NB4 (cell line): ENCODE measurements at regions not wholly inside any gene's neighbourhood (a gene's known extent, or its start where the extent isn't known, plus 50 kb on each side); places are given as distances from the start of the nearest gene placed in this dataset.

ENCODE experiments used
- CTCF ChIP-seq: IDR thresholded peaks from one replicate; pipeline ENCODE4 v1.5.1; 2012; ENCODE audit warnings: low read depth, low read length
- MYC ChIP-seq: IDR thresholded peaks from 2 replicates; pipeline ENCODE4 v1.6.1; 2011; ENCODE audit warnings: low read depth, low read length
- POLR2A ChIP-seq: IDR thresholded peaks from 2 replicates; pipeline ENCODE4 v1.6.1; 2011; ENCODE audit warnings: mild to moderate bottlenecking; ENCODE audit not compliant: insufficient read length; ENCODE audit errors: extremely low read depth
- TF ChIP-seq, protein P1 (sequence below): IDR thresholded peaks from 2 replicates; pipeline ENCODE4 v1.6.1; 2011; ENCODE audit warnings: low read depth, low read length

- TF ChIP-seq POLR2A (no peak), CTCF (no peak), MYC (no peak)
- TF ChIP-seq, protein P1, sequence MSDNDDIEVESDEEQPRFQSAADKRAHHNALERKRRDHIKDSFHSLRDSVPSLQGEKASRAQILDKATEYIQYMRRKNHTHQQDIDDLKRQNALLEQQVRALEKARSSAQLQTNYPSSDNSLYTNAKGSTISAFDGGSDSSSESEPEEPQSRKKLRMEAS: no peak
These were observed 302.0 kb downstream of the SPRY1 start for GRCh38 chr4:123698556-123698955.
